HepG2 (cell line): ENCODE measurements at regions not wholly inside any gene's neighbourhood (a gene's known extent, or its start where the extent isn't known, plus 50 kb on each side); places are given as distances from the start of the nearest gene placed in this dataset.

Source experiments
- ATAC-seq: fragments of 200-7000 bp; cut with Tn5 transposase; 3 replicates; pipeline ENCODE4 v1.9.1; 2020; ENCODE audit warnings: mild to moderate bottlenecking, moderate library complexity
- BruUV-seq: library from RNA; stranded (reverse); fragments of 400-500 nt; replicated peaks from 2 replicates; lab custom pipeline; 2021; lab: Mats Ljungman, UMichigan
- CTCF ChIA-PET: fragments of 300-600 bp; formaldehyde crosslinking; extraction: SDS; loops from one replicate; lab custom pipeline; 2021; ENCODE audit warnings: low total read pairs, inconsistent platforms, low intra/inter-chr PET ratio; lab: Yijun Ruan, JAX
- POLR2A ChIA-PET: fragments of 350-600 bp; sonication (Branson Sonifier 250); formaldehyde crosslinking; loops from one replicate; lab custom pipeline; 2020; ENCODE audit warnings: antibody characterized with exemption, inconsistent platforms; lab: Yijun Ruan, JAX
- DNase-seq: peaks from one replicate; pipeline ENCODE4 v3.0.0-alpha.2; 2015; ENCODE audit warnings: low spot score
- FAIRE-seq: peaks from 3 replicates; lab custom pipeline; 2011; peaks lifted over from hg19 to GRCh38; lab: Jason Lieb, UNC
- H2AFZ ChIP-seq: one replicate; pipeline ENCODE4 v1.6.1; 2011; ENCODE audit warnings: low read length, inconsistent platforms
- H3K27ac ChIP-seq: fragments of 300-600 bp; 3 replicates; pipeline ENCODE4 v1.8.0; 2011; ENCODE audit warnings: mixed run types, mild to moderate bottlenecking, mixed read lengths, low read length, inconsistent platforms; ENCODE audit not compliant: insufficient read depth; ENCODE audit errors: extremely low read length
- H3K27me3 ChIP-seq, 2 experiments: fragments of 200-600 bp in 1 of 2; 2 replicates in 1 of 2; 3 replicates in 1 of 2; pipeline versions ENCODE4 v1.6.0 to v1.8.0; 2011; ENCODE audit warnings: low read length in 2 of 2, mild to moderate bottlenecking in 2 of 2, moderate library complexity in 2 of 2, inconsistent platforms in 1 of 2; ENCODE audit not compliant: insufficient read depth in 2 of 2, control insufficient read depth in 1 of 2
- H3K36me3 ChIP-seq, 2 experiments: fragments of 200-600 bp in 1 of 2; replicated peaks in 1 of 2; 2 replicates in 1 of 2; 3 replicates in 1 of 2; pipeline versions ENCODE4 v1.5.1 to v1.8.0; 2011; ENCODE audit warnings: low read length in 2 of 2, inconsistent platforms in 1 of 2; ENCODE audit not compliant: insufficient read depth in 2 of 2, control insufficient read depth in 1 of 2
- H3K4me1 ChIP-seq: 2 replicates; pipeline ENCODE4 v1.5.1; 2012; ENCODE audit warnings: low read length, inconsistent platforms; ENCODE audit not compliant: insufficient read depth
- H3K4me2 ChIP-seq: 2 replicates; pipeline ENCODE4 v1.6.0; 2011; ENCODE audit warnings: low read depth, low read length, inconsistent platforms
- H3K4me3 ChIP-seq, 3 experiments: fragments of 200-600 bp in 1 of 3; sonication (generic), shearing (Covaris generic) in 1 of 3; replicated peaks in 1 of 3; 2 replicates each; pipeline ENCODE4 v1.5.1; 2011 to 2016; ENCODE audit warnings: low read length in 3 of 3, inconsistent platforms in 2 of 3, low read depth in 2 of 3, mild to moderate bottlenecking in 2 of 3, control low read depth in 1 of 3, mixed read lengths in 1 of 3; ENCODE audit not compliant: insufficient read depth in 1 of 3
- H3K79me2 ChIP-seq: one replicate; pipeline ENCODE4 v1.6.1; 2011; ENCODE audit warnings: low read length, inconsistent platforms; ENCODE audit not compliant: insufficient read depth
- H3K9ac ChIP-seq: 2 replicates; pipeline ENCODE4 v1.6.0; 2011; ENCODE audit warnings: mild to moderate bottlenecking, low read depth, low read length, inconsistent platforms; ENCODE audit not compliant: insufficient read depth
- H3K9me3 ChIP-seq: 2 replicates; pipeline ENCODE4 v1.5.1; 2012; ENCODE audit warnings: mild to moderate bottlenecking, low read length
- H4K20me1 ChIP-seq: 2 replicates; pipeline ENCODE4 v1.6.0; 2011; ENCODE audit warnings: inconsistent platforms, mild to moderate bottlenecking, low read length, moderate library complexity; ENCODE audit not compliant: insufficient read depth
- ELF4 ChIP-seq: sonication (generic); formaldehyde crosslinking; IDR thresholded peaks from 2 replicates; pipeline ENCODE4 v1.5.0; 2020; ENCODE audit warnings: missing genetic modification reagents, mild to moderate bottlenecking, moderate library complexity, borderline replicate concordance
- HDAC6 ChIP-seq: fragments of 200-600 bp; sonication (generic); IDR thresholded peaks from 2 replicates; pipeline ENCODE4 v1.7.0; 2017; ENCODE audit warnings: mild to moderate bottlenecking, antibody characterized with exemption, low read length, low read depth
- HIVEP1 ChIP-seq: sonication (generic); formaldehyde crosslinking; IDR thresholded peaks from 2 replicates; pipeline ENCODE4 v1.4.0; 2020; ENCODE audit warnings: mild to moderate bottlenecking, missing genetic modification reagents
- HMG20A ChIP-seq: IDR thresholded peaks from 2 replicates; pipeline ENCODE4 v1.6.1; 2016; ENCODE audit warnings: borderline replicate concordance
- JUNB ChIP-seq: sonication (generic); formaldehyde crosslinking; IDR thresholded peaks from 2 replicates; pipeline ENCODE4 v1.8.0; 2022; ENCODE audit warnings: missing genetic modification reagents, mild to moderate bottlenecking, borderline replicate concordance
- SNAPC2 ChIP-seq: sonication (generic); formaldehyde crosslinking; IDR thresholded peaks from 2 replicates; pipeline ENCODE4 v1.8.1; 2022; ENCODE audit warnings: mild to moderate bottlenecking, missing genetic modification reagents
- ZBTB7B ChIP-seq: sonication (generic); formaldehyde crosslinking; IDR thresholded peaks from 2 replicates; pipeline ENCODE4 v1.4.0; 2020; ENCODE audit warnings: missing genetic modification reagents
- ZC3H4 ChIP-seq: sonication (generic); formaldehyde crosslinking; IDR thresholded peaks from 2 replicates; pipeline ENCODE4 v1.4.0; 2020; ENCODE audit warnings: missing genetic modification reagents, borderline replicate concordance
- ZNF326 ChIP-seq: sonication (generic); formaldehyde crosslinking; IDR thresholded peaks from 2 replicates; pipeline ENCODE4 v1.4.0; 2020; ENCODE audit warnings: missing genetic modification reagents, borderline replicate concordance
- WGBS: methylation state at CpG from one replicate; pipeline ENCODE4 v1.1.6; 2017; ENCODE audit warnings: low lambda C conversion rate; 5-methylcytosine and 5-hydroxymethylcytosine counted together
- in situ Hi-C: cut with HindIII; loops from 2 replicates; pipeline ENCODE4 v1.10.0; 2017; ENCODE audit warnings: low pct_unique_long_range_greater_than_20kb; ENCODE audit not compliant: extremely low pct_ligation_motif_present
- intact Hi-C: fragments of 100-400 bp; cut with micrococcal nuclease; formaldehyde crosslinking; loops from one replicate; pipeline ENCODE4 v1.10.0; 2022; ENCODE audit not compliant: unreplicated experiment
- TF ChIP-seq, protein P1 (sequence below): sonication (generic); formaldehyde crosslinking; IDR thresholded peaks from 2 replicates; pipeline ENCODE4 v1.5.1; 2020; ENCODE audit warnings: mild to moderate bottlenecking, moderate library complexity, missing genetic modification reagents
- TF ChIP-seq, protein P2 (sequence below): IDR thresholded peaks from 2 replicates; pipeline ENCODE4 v1.4.0; 2020; ENCODE audit warnings: mild to moderate bottlenecking, missing genetic modification reagents
- TF ChIP-seq, protein P3 (sequence below): sonication (generic); formaldehyde crosslinking; IDR thresholded peaks from 2 replicates; pipeline ENCODE4 v1.4.0; 2020; ENCODE audit warnings: mild to moderate bottlenecking, missing genetic modification reagents
- TF ChIP-seq, protein P4 (sequence below): fragments of 450-650 bp; IDR thresholded peaks from 2 replicates; pipeline ENCODE4 v1.6.1; 2017; ENCODE audit warnings: mild to moderate bottlenecking
- TF ChIP-seq, protein P5 (sequence below): sonication (generic); formaldehyde crosslinking; IDR thresholded peaks from 2 replicates; pipeline ENCODE4 v1.4.0; 2020; ENCODE audit warnings: mild to moderate bottlenecking, low read depth, missing genetic modification reagents

DNA sequence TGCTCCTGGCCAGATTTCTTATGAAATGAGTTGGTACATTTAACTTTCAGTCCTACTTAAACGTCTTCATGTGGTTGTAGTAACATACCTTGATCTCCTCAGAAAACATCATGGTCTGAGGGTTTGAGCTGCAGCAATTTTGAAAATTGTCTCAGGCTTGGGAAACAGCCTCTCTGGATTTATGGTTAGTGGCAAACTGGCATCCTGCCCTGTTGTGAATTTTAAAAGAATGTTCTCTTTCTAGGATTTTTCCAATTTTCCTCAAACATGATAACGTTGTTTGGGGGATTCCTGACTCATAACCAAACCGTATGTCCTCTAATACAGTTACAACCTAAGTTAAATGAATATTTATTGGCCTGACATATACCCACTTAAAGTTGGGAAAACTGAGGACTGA is 624.4 kb downstream of the LMO4 start:
- no peaks in the 10 kb centered on the region for H3K36me3 ChIP-seq
- H3K4me1 ChIP-seq: no peaks in the 10 kb centered on the region
- H3K4me3 ChIP-seq: no peak overlapping the region
- no peak overlapping the region for H3K27ac ChIP-seq
- H3K9me3 ChIP-seq: no peaks in the 10 kb centered on the region
- DNase-seq (no peak), ATAC-seq (no peak), FAIRE-seq (no peak)
- intact Hi-C loops (loop anchor here (1.0 to 5.0 kb wide), 6 partner anchors 166 to 821 kb away; no protein-coding TSS in a partner anchor), in situ Hi-C loops (loop anchor here (25.0 kb wide), 1 partner anchor 616 kb away; the partner anchor contains the start of gene LMO4)
- no peak overlapping the region for H3K4me2 ChIP-seq
- H4K20me1 ChIP-seq: no peaks in the 10 kb centered on the region
- H2AFZ ChIP-seq: no peak overlapping the region
- H3K9ac ChIP-seq: no peak overlapping the region
- ChIA-PET POLR2A (no interaction called here), CTCF (interaction anchor here (1.2 to 1.9 kb wide), 3 partner anchors 165 to 660 kb away, joined by 4 to 8 read pairs (median 6); no protein-coding TSS in a partner anchor)
- 45% methylated on average over 3 of the region's 3 CpGs for WGBS
- H3K27me3 ChIP-seq: 0 out of 5 replicates have a peak, but pooled peaks cover 0 to 4% of the 10 kb centered on the region in 2 experiments
- BruUV-seq: no TSS peak
- H3K79me2 ChIP-seq: no peaks in the 10 kb centered on the region
- TF ChIP-seq, protein P1, sequence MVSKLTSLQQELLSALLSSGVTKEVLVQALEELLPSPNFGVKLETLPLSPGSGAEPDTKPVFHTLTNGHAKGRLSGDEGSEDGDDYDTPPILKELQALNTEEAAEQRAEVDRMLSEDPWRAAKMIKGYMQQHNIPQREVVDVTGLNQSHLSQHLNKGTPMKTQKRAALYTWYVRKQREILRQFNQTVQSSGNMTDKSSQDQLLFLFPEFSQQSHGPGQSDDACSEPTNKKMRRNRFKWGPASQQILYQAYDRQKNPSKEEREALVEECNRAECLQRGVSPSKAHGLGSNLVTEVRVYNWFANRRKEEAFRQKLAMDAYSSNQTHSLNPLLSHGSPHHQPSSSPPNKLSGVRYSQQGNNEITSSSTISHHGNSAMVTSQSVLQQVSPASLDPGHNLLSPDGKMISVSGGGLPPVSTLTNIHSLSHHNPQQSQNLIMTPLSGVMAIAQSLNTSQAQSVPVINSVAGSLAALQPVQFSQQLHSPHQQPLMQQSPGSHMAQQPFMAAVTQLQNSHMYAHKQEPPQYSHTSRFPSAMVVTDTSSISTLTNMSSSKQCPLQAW (CRISPR knock-in tag): no peak
- TF ChIP-seq ZC3H4: no peak
- no peak for TF ChIP-seq HDAC6
- TF ChIP-seq HMG20A: no peak
- TF ChIP-seq HIVEP1 (CRISPR knock-in tag): no peak
- no peak for TF ChIP-seq ZNF326 (CRISPR knock-in tag)
- TF ChIP-seq, protein P2, sequence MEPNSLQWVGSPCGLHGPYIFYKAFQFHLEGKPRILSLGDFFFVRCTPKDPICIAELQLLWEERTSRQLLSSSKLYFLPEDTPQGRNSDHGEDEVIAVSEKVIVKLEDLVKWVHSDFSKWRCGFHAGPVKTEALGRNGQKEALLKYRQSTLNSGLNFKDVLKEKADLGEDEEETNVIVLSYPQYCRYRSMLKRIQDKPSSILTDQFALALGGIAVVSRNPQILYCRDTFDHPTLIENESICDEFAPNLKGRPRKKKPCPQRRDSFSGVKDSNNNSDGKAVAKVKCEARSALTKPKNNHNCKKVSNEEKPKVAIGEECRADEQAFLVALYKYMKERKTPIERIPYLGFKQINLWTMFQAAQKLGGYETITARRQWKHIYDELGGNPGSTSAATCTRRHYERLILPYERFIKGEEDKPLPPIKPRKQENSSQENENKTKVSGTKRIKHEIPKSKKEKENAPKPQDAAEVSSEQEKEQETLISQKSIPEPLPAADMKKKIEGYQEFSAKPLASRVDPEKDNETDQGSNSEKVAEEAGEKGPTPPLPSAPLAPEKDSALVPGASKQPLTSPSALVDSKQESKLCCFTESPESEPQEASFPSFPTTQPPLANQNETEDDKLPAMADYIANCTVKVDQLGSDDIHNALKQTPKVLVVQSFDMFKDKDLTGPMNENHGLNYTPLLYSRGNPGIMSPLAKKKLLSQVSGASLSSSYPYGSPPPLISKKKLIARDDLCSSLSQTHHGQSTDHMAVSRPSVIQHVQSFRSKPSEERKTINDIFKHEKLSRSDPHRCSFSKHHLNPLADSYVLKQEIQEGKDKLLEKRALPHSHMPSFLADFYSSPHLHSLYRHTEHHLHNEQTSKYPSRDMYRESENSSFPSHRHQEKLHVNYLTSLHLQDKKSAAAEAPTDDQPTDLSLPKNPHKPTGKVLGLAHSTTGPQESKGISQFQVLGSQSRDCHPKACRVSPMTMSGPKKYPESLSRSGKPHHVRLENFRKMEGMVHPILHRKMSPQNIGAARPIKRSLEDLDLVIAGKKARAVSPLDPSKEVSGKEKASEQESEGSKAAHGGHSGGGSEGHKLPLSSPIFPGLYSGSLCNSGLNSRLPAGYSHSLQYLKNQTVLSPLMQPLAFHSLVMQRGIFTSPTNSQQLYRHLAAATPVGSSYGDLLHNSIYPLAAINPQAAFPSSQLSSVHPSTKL (CRISPR knock-in tag): no peak
- TF ChIP-seq, protein P3, sequence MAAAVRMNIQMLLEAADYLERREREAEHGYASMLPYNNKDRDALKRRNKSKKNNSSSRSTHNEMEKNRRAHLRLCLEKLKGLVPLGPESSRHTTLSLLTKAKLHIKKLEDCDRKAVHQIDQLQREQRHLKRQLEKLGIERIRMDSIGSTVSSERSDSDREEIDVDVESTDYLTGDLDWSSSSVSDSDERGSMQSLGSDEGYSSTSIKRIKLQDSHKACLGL (CRISPR knock-in tag): no peak
- TF ChIP-seq, protein P4, sequence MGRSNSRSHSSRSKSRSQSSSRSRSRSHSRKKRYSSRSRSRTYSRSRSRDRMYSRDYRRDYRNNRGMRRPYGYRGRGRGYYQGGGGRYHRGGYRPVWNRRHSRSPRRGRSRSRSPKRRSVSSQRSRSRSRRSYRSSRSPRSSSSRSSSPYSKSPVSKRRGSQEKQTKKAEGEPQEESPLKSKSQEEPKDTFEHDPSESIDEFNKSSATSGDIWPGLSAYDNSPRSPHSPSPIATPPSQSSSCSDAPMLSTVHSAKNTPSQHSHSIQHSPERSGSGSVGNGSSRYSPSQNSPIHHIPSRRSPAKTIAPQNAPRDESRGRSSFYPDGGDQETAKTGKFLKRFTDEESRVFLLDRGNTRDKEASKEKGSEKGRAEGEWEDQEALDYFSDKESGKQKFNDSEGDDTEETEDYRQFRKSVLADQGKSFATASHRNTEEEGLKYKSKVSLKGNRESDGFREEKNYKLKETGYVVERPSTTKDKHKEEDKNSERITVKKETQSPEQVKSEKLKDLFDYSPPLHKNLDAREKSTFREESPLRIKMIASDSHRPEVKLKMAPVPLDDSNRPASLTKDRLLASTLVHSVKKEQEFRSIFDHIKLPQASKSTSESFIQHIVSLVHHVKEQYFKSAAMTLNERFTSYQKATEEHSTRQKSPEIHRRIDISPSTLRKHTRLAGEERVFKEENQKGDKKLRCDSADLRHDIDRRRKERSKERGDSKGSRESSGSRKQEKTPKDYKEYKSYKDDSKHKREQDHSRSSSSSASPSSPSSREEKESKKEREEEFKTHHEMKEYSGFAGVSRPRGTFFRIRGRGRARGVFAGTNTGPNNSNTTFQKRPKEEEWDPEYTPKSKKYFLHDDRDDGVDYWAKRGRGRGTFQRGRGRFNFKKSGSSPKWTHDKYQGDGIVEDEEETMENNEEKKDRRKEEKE: no peak
- TF ChIP-seq ZBTB7B (CRISPR knock-in tag): no peak
- no peak for TF ChIP-seq SNAPC2 (CRISPR knock-in tag)
- TF ChIP-seq, protein P5, sequence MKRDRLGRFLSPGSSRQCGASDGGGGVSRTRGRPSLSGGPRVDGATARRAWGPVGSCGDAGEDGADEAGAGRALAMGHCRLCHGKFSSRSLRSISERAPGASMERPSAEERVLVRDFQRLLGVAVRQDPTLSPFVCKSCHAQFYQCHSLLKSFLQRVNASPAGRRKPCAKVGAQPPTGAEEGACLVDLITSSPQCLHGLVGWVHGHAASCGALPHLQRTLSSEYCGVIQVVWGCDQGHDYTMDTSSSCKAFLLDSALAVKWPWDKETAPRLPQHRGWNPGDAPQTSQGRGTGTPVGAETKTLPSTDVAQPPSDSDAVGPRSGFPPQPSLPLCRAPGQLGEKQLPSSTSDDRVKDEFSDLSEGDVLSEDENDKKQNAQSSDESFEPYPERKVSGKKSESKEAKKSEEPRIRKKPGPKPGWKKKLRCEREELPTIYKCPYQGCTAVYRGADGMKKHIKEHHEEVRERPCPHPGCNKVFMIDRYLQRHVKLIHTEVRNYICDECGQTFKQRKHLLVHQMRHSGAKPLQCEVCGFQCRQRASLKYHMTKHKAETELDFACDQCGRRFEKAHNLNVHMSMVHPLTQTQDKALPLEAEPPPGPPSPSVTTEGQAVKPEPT (CRISPR knock-in tag): no peak
- TF ChIP-seq JUNB (CRISPR knock-in tag): no peak
- no peak for TF ChIP-seq ELF4
